ENCODE measurements at regions not wholly inside any gene's neighbourhood (a gene's known extent, or its start where the extent isn't known, plus 50 kb on each side); places are given as distances from the start of the nearest gene placed in this dataset.

DNA sequence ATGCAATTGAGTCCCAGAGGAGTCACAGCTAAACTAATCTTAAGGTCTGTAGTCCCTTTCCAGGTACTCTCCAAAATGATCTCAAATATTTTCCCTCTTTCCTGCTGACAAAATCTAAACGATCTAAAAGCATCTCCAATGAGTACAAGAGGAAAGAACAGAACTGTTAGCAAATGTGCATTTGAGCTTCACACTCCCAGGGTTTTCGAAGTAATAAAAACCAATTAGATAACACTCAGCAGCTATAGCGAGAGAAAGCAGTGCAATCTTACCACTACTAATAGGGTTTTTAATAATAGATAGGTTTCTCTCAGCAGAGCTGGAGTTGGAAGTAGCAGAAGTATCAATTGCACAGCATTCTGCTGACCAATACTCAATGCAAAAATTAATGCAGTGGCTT lies 995.4 kb downstream of the TUSC7 start:
- TF ChIP-seq KDM2B (CRISPR knock-in tag; IDR thresholded peaks at IDR 0.05), result no peak
- TF ChIP-seq KHSRP (IDR thresholded peaks at IDR 0.05), result no peak
- no peak for TF ChIP-seq CTCF (IDR thresholded peaks at IDR 0.05 in 2 of 3, conservative IDR thresholded peaks at IDR 0.05 in 1 of 3; ENCODE audit: insufficient read depth in 2 of 3, low read depth in 1 of 3, low read length in 3 of 3)

Data from K562 (cell line).